Stimulated activated CD4-positive, alpha-beta T cell treated with anti-CD3 and anti-CD28 coated beads, Interleukin-12 subunit alpha, Interleukin-12 subunit beta, amount 100 ng/mL, for 24 hours (primary cell): ENCODE measurements at regions not wholly inside any gene's neighbourhood (a gene's known extent, or its start where the extent isn't known, plus 50 kb on each side); places are given as distances from the start of the nearest gene placed in this dataset.

Experiments used
- DNase-seq, 2 experiments: peaks; one replicate each; pipeline ENCODE4 v3.0.0-alpha.2; 2020; ENCODE audit warnings: low read depth in 2 of 2

- DNase-seq: no peak
Observed at GRCh38 chr4:27184508-27185155, 324.0 kb downstream of the STIM2 start.

- DNase-seq: no peak
Observed at GRCh38 chr4:27186710-27187109, 326.1 kb downstream of the STIM2 start.

DNA sequence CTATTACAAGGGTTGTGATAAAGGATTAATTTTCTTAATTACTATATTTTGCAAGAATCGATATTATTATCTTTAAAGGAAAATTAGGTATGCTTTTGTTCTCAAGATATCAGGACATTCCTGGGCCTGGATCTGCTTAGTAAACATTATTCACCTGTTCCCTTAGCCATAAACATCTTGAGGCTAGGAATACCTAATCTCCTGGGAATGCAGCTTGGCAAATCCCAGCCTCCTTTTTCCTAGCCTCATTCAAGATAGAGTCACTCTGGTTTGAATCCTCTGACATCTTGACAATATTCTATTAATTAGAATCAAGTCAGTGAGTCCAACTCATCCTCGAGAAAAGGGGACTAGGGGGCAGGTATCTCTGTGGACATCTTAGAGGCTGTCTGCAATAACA is 327.1 kb downstream of the STIM2 start:
- DNase-seq: no peak

GRCh38 chr4:27189683-27190082 is 329.0 kb downstream of the STIM2 start:
- no peak for DNase-seq

DNA sequence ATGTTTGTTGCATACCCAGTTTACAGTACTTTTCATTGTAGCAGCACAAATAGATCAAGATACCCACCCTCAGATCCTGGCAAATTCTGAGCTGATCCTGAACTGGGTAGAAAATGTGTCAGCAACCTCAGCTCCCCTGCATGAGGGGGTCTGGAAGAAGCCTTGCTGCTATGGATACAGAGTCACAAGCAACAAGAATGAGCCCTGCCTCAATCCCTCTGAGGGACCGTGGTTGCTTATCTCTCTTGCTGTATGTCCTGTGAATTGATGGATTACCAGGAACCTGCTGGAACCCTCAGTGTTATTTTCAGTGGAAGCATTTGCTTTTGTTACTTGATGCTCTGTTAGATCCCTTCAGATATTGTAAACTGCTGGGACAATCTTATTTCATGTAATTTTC is 331.0 kb downstream of the STIM2 start:
- DNase-seq: no peak

DNA sequence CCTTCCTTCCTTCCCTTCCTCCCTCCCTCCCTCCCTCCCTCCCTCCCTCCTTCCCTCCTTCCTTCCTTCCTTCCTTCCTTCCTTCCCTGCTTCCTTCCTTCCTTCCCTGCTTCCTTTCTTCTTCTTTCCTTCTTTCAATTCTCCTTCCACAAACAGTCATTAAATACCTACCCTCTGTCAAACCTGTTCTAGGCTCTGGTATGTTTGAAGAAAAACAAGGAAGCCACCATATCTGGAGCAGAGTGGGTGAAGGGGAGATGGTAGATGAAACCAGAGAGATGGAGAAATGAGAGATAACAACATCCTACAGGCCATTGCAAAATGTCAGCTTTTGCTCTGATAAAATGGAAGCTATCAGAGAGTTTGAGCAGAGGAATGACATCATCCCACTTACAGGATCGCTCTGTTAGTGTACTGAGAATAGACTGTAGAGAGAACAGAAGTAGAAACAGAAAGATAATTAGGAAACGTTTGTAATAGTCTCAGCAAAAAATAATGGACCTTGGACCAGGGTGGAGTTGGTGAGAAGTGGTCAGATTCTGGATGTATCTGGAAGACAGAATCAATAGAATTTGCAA is 334.0 kb downstream of the STIM2 start:
- DNase-seq: no peak

DNA sequence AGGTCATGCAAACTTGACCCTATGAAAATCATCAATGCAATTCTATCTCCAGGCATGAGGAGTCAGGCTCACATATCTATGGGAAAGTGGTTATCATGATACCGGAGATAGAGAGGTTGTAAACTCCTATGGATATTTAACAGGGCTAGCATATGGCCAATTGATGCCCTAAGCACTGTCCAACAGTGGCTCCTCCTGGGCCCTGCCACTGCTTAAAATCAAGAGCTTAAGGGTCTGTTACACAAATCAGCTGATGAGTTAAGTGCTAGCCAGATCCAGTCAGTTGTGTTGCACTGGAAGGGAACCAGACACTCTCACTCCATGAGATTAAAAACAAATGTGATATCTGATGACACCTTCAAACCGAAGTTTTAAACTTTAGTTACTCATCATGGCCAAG is 337.6 kb downstream of the STIM2 start:
- no peak for DNase-seq

- no peak for DNase-seq
Observed at GRCh38 chr4:27198971-27199370, 338.3 kb downstream of the STIM2 start.

GRCh38 chr4:27206009-27206408 is 345.4 kb downstream of the STIM2 start:
- DNase-seq: no peak

DNA sequence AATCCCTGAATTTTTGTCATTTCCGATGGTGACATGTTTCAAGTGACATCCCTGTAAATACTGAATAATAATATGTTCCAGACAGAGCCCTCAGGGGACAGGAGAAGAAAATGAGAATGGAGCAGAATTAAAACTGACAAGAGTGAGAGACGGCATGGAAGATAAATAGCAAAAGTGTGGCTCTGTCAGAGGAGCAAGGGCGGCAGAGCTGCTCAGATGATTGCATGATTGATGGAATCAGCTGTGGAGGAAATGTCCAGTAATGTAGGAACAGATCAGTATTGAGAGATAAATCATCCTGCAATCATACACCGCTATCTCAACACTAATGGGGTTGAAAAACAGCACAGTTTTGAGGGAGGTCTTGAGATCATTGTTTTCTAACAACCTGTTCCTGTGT is 350.3 kb downstream of the STIM2 start:
- DNase-seq: no peak

DNA sequence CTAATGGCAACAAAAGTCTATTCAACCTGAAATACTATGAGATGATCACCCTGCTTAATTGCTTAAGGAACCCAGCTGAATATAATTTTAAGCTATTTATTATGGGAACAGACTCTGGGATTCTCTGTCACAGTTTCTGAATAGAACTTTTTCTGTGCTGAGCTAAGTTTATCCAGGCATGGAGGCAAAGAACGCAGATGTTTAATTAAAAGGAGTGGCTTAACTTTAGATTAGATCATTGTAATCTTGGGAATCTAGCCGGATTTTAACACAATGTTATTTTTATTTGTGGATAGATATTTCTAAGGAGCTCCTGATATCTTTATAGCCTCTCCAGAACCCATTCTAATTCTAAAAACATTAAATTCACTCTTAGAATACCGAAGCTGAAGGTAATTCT is 353.4 kb downstream of the STIM2 start:
- no peak for DNase-seq

DNA sequence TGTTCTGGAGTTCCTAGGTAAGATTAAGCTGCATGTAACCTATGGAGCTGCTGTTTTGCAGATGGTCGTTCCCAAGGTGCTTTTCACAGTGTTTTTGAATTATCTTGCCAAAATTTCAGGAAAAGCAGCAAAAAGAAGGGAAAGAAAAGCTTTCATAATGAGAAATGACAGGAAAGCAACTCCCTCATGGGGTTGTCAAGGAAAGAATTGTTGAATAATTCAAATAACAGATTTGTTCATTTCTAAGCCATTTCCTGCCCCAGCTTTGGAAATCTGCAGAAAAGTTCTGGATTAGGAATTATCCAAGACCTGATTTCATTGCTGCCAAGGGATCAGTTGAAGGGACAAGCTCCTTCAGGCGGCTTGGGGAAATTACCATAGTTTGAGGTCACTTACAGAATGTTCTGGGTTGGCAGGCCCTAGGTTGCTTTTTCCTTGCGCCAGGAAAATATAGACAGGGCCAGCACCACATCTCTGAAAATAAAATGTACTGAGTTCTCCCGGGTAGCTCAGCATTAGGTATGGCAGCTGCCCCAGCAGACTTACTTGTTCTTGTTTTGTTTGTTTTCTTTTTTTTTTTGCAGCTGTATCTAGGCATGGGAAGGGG is 354.7 kb downstream of the STIM2 start:
- no peak for DNase-seq

DNA sequence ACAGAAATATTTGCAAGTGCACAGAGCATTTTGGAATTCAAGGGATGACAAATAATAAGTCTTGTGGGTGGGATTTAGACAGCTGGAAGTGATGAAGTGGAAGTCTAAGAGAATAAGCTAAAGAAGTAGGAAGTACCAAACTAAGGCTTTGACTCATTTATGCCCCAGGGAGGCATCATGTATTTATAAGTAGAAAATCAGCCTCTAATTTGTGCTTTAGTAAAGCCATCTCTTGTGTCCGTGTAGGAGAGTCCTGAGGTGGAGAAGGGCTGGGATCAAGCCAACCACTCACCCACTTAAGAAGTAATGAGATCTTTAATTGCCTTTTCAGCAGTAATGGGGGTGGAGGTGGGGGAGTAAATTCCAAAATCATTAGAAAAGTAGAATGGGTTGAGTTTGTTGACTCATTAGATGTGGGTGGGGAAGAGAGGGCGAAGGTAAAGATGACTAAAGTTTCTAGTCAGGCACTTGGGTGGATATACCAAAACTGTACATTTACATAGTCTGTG is 356.7 kb downstream of the STIM2 start:
- DNase-seq: no peak

DNA sequence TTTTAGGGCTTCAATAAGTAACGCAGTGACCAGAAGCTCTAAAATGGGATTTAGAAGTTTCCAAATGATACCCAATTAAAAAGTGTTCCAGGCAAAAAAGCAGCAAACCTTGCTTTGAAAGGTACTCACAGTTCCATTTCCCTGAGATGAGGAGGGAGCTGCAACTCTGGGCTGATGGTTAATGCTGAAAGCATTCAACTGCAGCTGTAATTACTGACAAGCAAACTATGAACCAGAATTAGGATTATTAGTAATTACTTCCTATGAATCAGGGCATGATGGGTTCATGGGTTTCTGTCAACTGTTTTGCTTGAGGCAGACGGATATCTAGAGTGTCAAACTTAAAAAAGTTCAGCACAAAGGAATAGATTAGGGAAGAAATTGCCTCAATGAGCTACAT is 357.4 kb downstream of the STIM2 start:
- no peak for DNase-seq

DNA sequence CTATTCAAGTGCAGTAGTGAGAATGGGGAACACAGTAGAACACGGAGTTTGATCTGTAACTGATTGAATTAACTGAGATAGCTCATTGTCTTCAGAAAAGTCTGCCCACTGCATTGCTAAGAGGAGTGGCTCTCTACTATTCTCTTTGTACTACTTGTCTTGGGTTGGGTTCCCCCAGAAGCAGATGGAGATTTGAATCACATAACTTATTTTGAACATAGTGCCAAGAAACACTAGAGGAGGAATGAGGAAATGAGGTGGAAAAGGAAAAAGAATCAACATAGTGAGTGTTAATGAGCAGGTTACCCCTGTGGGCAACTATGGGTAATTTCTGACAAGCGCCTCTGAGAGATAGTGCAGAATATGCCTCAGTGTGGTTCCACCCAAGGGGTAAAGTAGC is 362.7 kb downstream of the STIM2 start:
- DNase-seq: no peak

- no peak for DNase-seq
Observed at GRCh38 chr4:27233531-27233930, 372.9 kb downstream of the STIM2 start.

- no peak for DNase-seq
Observed at GRCh38 chr4:27234306-27234899, 373.8 kb downstream of the STIM2 start.

GRCh38 chr4:27239641-27240040 is 379.0 kb downstream of the STIM2 start:
- DNase-seq: no peak

DNA sequence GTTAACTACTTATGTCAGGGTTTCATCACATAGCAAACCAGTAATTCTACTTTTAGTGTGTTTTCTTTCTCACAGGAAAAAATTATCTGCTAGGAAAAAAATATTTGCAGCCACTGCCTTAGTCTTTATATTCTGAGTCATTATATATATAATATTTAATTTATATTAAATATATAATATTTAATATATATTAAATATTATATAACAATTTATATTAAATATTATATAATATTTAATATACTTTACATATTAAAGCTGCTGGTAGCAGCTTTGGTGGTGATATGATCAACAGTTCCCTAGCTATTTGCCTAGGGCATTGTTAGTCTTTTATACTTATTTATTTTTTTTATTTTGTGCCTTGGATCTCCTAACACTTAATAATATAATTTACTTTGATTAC is 381.6 kb downstream of the STIM2 start:
- DNase-seq: no peak

DNA sequence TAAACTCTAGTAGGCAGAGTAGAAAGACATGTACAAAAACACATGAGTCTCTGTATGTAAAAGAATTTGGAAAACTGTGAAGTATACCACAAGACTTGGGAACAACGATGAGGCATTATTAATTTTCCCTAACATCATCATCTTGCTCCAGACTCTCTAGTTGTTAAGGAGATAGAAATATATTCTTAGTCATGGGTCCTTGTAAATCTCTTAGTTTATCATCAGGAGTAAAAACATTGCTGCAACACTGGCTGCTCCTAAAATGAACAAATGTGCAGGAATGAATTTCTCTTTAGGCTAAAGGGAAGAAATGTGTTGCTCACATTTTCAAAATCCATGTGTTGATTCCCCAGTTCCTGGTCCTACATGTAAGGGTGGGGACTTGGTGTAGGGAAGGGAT is 384.6 kb downstream of the STIM2 start:
- no peak for DNase-seq

DNA sequence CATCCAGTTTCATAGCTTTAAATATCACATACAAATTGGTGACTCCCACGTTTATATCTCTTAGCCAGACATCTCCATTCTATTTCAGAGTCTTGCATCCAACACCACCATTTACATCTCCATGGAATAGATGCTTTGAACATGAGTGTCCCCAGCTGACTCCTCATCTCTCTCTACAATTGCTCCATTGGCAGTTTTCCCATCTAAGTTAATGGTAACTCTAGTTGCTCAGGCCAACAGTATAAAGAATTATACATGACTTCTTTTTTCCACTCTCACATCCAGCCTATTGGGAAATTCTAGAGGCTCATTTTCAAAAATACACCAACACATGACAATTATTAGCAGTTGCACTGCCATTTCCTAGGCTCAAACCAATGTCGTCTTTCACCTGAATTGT is 388.2 kb downstream of the STIM2 start:
- DNase-seq: no peak

- DNase-seq: no peak
Observed at GRCh38 chr4:27251771-27252170, 391.1 kb downstream of the STIM2 start.

DNA sequence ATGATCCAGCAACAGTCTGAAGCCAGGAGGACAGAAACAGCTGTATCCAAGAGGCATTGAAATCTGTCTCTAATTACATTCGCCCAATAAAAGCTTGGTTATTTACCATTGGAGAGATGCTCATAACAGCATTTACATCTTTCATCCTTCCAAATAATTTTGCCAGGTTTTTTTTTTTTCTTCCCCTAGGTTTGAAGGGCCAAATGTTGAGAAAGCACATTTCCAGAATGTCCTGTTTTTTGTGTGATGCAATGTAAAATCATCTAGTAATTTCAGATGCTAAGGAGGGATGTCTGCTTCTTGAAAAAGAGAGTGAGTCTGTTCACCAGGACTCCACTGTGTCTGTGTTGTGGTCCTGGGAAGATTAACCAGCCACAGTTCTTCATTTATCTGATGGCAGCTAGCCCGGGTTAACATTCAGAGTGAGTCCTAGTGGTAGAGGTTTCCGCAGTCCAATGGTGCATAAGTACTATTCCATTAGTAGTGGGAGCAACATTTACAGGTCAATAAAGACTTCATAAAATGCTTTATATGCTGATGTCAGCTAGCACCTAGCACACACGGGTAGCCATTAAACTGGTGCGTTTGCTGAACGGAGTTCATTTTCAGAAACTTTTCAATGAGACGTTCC is 406.8 kb downstream of the STIM2 start:
- DNase-seq: no peak
